ENCODE measurements at regions not wholly inside any gene's neighbourhood (a gene's known extent, or its start where the extent isn't known, plus 50 kb on each side); places are given as distances from the start of the nearest gene placed in this dataset.

DNA sequence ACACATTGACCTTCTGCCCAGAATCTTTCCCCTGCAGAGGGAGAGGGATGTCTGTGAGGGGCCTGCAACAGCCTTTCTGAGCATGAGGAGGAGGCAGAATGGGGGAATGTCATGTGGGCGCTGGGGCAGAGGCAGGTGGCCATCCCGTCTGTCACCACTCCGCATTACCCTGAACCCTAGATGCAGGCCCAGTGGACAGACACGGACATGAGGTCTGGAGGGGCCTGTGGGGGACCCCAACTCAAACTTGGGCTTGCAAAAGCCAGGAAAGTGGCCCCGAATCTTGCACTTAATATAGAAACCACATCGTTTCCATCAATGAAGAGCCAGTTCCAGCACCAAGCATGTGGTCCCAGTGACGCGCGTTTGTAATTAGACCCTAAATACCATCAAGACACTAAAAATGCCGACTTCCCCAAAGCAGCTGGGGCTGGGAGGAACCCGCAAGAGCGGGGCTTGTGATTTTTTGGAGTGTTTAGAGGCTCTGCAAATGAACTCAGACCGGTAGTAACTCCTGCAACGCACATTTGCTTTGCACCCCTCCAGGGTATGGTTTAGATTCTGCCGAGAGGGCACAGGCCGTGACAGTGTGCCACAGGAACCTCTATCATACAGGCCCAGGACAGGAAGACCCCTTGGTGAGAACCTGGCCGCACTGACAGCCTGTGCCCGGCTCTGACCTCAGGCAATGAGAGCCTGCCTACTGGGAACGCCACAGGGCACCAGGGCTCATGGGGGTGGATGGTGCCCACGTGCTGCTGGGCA, 109.3 kb downstream of the CTTN start:
- no peak overlapping the region for H3K4me3 Mint-ChIP-seq (ENCODE audit: unreplicated experiment)
- no peaks in the 10 kb centered on the region for H3K36me3 Mint-ChIP-seq (ENCODE audit: low read depth)
- no peaks in the 10 kb centered on the region for H3K27me3 Mint-ChIP-seq (ENCODE audit: low read depth)
- no peak overlapping the region for H3K27ac Mint-ChIP-seq (ENCODE audit: unreplicated experiment)
- H3K9me3 Mint-ChIP-seq (ENCODE audit: low read depth), result peaks cover 12% of the 10 kb centered on the region
- no peak for TF ChIP-seq CTCF (IDR thresholded peaks at IDR 0.05)
- H3K4me1 Mint-ChIP-seq (ENCODE audit: low read depth), result no peaks in the 10 kb centered on the region
- peak; percentile 66 for DNase-seq (ENCODE audit: low spot score)

DNA sequence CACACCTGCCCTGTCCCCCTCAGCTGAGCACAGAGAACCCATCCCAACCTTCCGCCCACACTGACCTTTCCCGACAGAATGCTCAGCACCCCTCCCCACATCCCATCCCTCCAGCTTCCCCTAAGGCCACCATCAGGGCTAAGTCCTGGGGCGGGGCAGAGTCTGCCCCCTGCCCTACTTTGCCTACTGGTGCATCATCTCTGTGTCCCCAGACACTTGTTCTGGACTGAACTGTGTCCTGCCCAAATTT, 109.8 kb downstream of the CTTN start:
- TF ChIP-seq CTCF (IDR thresholded peaks at IDR 0.05), result no peak
- no peak for DNase-seq (ENCODE audit: low spot score)
- no peaks in the 10 kb centered on the region for H3K4me1 Mint-ChIP-seq (ENCODE audit: low read depth)
- no peak overlapping the region for H3K27ac Mint-ChIP-seq (ENCODE audit: unreplicated experiment)
- peaks cover 17% of the 10 kb centered on the region for H3K9me3 Mint-ChIP-seq (ENCODE audit: low read depth)
- no peaks in the 10 kb centered on the region for H3K36me3 Mint-ChIP-seq (ENCODE audit: low read depth)
- H3K27me3 Mint-ChIP-seq (ENCODE audit: low read depth), result no peaks in the 10 kb centered on the region
- no peak overlapping the region for H3K4me3 Mint-ChIP-seq (ENCODE audit: unreplicated experiment)

DNA sequence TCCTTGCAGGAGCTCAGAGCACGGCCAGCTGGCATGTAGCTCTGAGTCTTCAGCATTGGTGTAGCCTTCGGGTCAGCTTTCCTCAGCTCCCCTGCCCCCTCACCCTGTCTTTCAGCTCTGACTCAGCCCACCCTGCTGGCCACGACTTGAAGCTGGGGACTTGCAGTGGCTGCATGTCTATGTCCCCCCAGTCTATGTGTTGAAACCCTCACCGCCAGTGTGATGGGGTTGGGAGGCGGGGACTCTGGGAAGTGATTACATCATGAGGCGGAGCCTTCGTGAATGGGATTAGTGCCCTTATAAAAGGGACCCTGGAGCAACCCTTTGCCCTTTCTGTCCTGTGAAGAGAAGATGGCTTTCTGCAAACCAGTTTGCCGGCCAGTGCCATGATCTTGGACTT, 111.1 kb downstream of the CTTN start:
- no peak for TF ChIP-seq CTCF (IDR thresholded peaks at IDR 0.05)
- Mint-ChIP-seq H3K4me3 (ENCODE audit: unreplicated experiment) (no peak overlapping the region), H3K27ac (ENCODE audit: unreplicated experiment) (no peak overlapping the region), H3K4me1 (ENCODE audit: low read depth) (no peaks in the 10 kb centered on the region), H3K9me3 (ENCODE audit: low read depth) (peaks cover 26% of the 10 kb centered on the region), H3K27me3 (ENCODE audit: low read depth) (no peaks in the 10 kb centered on the region), H3K36me3 (ENCODE audit: low read depth) (no peaks in the 10 kb centered on the region)
- no peak for DNase-seq (ENCODE audit: low spot score)

DNA sequence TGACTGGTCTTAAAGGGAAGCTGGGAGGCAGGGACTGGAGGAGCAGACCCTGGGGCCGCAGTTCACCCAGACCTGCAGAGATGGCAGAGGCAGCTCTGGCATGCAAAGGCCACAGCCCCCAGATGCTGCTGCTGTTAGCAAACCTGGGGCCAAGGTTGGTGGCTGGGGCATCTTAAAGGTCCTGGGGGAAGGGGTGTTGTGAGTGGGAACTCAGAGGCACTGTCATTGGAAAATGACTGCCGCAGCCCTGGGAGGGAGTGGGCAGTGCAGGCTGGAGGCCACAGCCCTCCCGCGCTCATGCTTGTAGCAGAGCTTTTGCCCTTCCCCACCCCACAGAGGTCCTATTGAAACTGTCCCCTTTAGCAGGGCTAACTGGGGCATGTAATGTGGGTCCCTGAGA, 111.8 kb downstream of the CTTN start:
- Mint-ChIP-seq H3K36me3 (ENCODE audit: low read depth) (no peaks in the 10 kb centered on the region), H3K9me3 (ENCODE audit: low read depth) (peaks cover 26% of the 10 kb centered on the region), H3K4me3 (ENCODE audit: unreplicated experiment) (no peak overlapping the region), H3K27ac (ENCODE audit: unreplicated experiment) (no peak overlapping the region), H3K4me1 (ENCODE audit: low read depth) (no peaks in the 10 kb centered on the region), H3K27me3 (ENCODE audit: low read depth) (no peaks in the 10 kb centered on the region)
- peak; percentile 46 for DNase-seq (ENCODE audit: low spot score)
- no peak for TF ChIP-seq CTCF (IDR thresholded peaks at IDR 0.05)

DNA sequence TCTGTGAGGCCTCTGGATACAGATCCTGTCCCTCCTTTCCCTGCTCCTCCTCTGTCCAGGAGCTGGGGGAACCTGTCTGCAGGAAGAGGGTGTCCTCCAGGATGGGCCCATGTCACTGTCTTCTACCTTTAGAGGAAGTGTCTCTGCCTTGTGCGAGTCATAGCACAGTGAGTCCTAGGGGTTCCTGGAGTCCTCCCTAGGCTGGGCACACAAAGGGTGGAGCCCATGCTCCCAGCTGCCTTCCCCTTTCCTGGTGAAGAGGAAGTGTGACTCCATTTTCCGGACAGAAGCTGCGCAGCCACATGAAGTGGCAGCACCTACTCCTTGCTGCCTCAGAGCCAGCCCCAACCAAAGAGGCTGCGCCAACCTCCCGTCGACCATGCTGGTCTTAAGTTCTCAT, 112.2 kb downstream of the CTTN start:
- no peak overlapping the region for H3K27ac Mint-ChIP-seq (ENCODE audit: unreplicated experiment)
- no peaks in the 10 kb centered on the region for H3K27me3 Mint-ChIP-seq (ENCODE audit: low read depth)
- DNase-seq (ENCODE audit: low spot score), result peak; percentile 46
- H3K4me1 Mint-ChIP-seq (ENCODE audit: low read depth), result no peaks in the 10 kb centered on the region
- no peak overlapping the region for H3K4me3 Mint-ChIP-seq (ENCODE audit: unreplicated experiment)
- peaks cover 26% of the 10 kb centered on the region for H3K9me3 Mint-ChIP-seq (ENCODE audit: low read depth)
- H3K36me3 Mint-ChIP-seq (ENCODE audit: low read depth), result no peaks in the 10 kb centered on the region
- no peak for TF ChIP-seq CTCF (IDR thresholded peaks at IDR 0.05)

Data from chondrocyte (in vitro differentiated cells).